HG02798 (cell line): ENCODE measurements at regions not wholly inside any gene's neighbourhood (a gene's known extent, or its start where the extent isn't known, plus 50 kb on each side); places are given as distances from the start of the nearest gene placed in this dataset.
"Not testable (repeated sequence)": the region's sequence is repeated elsewhere in the genome, so short reads cannot be mapped to it uniquely, and the experiment has no call there.

ENCODE experiments used
- ATAC-seq: cut with Tn5 transposase; IDR thresholded peaks from one replicate; pipeline ENCODE4 v1.9.1; 2021; ENCODE audit warnings: mild to moderate bottlenecking; ENCODE audit not compliant: unreplicated experiment, poor library complexity

DNA sequence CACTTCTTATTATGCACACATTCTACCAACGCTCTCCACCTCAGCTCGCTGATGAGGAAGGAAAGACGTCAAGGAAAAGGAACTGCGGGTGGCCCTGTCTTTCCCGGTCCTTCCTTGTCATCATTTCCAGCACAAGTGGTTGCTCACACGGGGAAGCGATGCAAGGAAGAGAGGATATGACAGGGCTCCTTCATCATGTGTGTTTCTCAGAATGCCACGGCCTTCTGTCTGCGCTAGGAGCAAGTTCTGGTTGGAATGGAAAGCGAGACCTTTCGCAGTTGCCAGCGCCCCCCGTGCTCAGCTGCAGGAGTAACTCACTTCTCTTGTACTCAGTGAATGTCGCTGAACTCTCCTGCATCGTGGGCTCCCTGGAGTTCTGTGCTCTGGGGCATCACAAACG, 191.8 kb upstream of the GLI2 start:
- no peak for ATAC-seq

GRCh38 chr2:120544522-120544921, 191.1 kb upstream of the GLI2 start:
- ATAC-seq, result no peak

DNA sequence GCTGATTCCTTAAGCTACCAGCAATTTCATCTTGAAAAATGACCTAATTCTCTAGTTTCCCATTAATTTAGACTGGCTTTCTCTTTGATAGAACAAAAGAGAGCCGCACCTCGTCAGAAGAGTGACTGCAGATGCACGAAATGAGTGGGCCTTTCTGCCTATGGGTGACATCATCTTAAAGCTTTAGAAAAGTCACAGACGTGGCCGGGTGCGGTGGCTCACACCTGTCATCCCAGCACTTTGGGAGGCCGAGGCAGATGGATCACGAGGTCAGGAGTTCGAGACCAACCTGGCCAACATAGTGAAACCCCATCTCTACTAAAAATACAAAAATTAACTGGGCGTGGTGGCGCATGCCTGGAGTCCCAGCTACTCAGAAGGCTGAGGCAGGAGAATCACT, 190.7 kb upstream of the GLI2 start:
- ATAC-seq, result not testable (repeated sequence)

- ATAC-seq, result no peak
Measured at GRCh38 chr2:120545521-120546047, 190.1 kb upstream of the GLI2 start.

- no peak for ATAC-seq
Measured at GRCh38 chr2:120546048-120546864, 189.4 kb upstream of the GLI2 start.

DNA sequence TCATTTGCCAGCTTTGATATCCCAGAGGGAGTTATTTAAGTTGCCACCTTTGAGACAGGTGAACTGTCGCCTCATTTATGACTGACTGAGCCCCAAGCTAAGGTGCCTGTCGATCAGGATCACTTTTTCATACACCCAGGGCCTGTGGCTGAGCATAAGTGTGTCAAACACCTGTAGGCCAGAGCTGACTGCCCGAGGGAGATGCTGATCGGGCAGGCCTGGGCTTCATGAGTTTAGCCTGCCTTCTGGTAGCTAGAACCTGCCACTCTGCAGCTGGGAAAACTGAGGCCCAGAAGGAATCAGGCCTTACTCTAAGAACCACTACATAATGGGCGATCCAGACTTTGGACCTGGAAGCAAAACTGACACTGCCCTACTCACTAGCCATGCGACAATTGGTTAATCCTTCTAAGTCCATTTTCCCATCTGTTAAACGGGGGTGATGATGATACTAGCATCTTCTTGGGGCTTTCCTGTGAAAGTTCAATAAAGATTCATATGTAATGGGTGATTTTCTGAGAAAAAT, 188.7 kb upstream of the GLI2 start:
- no peak for ATAC-seq

DNA sequence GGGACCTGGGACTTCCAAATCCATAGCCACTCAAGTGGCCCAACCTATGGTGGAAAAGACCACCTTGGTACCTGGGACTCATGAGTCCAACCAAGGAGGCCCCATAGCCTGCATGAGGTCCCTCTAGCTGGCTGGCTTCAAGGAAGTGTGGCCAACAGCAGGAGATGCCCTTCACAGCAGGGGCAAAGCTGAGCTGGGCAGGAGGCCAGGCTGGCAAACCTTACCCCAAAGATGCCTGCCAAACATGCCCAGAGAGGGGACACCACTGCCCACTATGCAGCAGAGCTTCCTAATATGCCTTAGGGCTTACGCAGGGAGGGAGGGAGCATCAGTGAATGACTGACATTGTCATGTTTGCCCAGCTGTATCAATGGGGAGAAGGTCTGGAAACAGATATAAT, 188.0 kb upstream of the GLI2 start:
- no peak for ATAC-seq

GRCh38 chr2:120548627-120549608, 186.8 kb upstream of the GLI2 start:
- no peak for ATAC-seq

GRCh38 chr2:120549841-120550240, 185.8 kb upstream of the GLI2 start:
- ATAC-seq, result no peak

DNA sequence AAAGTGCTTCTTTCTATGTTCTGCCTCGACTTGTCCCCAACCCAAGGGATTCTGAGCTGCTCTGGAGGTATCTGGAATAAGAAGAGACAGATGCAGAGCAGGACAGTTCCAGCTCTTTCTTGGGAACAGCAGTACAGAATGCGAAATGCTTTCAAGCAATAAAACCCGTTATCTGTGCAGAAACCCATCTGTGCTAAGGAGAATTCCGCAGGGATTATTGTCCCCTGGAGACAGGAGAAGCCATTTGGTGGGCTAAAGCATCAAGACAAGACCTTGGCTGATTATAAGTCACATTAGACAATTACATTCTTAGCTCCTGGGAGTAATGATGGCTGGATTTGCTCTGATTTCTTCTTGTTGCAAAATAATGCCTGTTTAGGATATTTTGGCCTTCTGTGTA, 185.4 kb upstream of the GLI2 start:
- ATAC-seq, result no peak

GRCh38 chr2:120550893-120551446, 184.7 kb upstream of the GLI2 start:
- no peak for ATAC-seq

DNA sequence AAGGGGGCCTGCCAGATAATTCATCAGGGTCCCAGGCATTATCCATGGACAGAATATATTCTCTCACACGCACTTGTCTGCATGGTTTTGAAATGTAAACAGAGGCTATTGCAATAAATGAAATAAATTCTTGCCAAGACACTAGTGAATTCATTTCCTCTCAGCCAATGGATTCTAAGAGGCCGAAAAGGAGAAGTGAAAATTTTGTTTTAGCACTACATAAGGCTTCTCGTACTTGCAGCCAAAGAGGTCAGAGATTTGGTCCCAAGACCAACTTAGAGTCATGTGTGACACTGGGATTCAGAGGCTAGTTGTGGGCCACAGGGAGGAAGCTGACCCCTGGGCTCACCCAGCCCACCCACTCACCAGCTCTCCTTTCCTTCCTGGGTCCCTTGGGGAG, 184.1 kb upstream of the GLI2 start:
- peak; percentile 73 for ATAC-seq

GRCh38 chr2:120552079-120552478, 183.6 kb upstream of the GLI2 start:
- no peak for ATAC-seq

- no peak for ATAC-seq
Measured at GRCh38 chr2:120552800-120553481, 182.7 kb upstream of the GLI2 start.

DNA sequence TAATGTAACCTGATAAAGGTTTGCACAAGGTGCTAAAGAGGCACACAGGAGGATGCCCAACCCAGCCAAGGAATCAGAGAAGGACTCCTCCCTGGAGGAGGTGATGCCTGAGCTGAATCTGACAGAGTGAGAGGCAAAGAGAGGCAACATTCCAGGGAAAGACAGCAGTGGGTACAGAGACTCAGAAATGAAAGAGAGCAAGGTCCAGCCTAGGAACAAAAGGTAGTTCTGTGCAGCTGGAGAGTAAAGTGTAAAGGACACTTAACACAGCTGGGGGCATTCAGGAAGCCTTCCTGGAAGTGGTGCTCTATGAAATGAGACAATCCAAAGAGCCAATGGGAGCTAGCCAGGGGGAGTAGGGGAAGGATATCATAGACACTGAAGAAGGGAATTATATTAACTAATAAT, 181.0 kb upstream of the GLI2 start:
- ATAC-seq, result no peak

GRCh38 chr2:120555092-120555491, 180.6 kb upstream of the GLI2 start:
- ATAC-seq, result no peak

DNA sequence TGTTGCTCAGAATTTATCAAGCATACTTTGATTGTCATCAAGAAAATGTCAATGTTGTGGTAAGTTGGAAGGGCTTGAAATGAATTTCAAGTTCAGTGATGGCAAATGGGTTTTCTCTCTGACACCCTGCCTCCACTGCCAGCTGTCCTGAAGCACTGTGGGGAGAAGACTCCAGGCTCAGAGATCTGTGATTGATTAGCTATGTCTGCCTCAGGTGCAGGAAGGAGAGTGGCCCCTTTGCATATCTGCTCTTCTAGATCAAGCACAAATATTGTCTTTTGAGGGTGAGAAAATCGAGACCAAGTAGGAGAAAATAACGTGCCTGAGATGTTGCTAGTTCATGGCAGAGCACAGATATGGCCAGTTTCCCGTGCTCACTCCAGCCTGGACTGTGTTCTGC, 178.8 kb upstream of the GLI2 start:
- no peak for ATAC-seq

DNA sequence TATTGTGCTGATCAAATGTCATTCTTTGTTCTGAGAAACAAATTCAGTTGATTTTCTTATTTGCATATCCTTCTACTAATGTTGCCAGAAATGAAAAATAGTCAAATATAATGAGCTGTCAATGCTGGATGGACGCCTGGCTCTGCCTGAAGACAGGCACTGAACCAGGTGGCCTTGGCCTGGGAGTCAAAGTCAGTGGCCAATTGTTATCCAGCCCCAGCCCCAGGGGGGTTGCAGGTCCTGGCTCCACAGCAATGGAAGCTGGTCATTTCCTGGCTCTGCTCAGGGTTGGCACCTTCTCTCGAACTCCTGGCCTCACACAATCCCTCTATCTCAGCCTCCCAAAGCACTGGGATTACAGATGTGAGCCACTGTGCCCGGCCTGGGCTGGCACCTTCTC, 176.8 kb upstream of the GLI2 start:
- no peak for ATAC-seq

DNA sequence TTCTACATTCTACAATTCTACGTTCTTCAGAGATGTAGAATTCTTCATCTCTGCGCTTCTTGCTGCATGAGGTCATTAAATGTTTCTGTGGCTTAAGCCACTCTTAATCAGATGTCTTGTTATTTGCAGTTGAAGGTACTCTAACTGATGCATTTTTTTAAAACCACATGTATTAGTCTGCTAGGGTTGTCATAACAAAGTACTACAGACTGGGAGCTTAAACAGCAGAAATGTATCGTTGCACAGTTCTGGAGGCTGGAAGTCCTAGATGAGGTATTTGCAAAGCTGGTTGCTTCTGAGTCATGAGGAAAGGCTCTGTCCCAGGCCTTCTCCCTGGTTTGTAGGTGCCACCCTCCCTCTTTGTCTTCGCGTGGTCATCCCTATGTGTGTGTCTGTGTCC, 176.3 kb upstream of the GLI2 start:
- no peak for ATAC-seq

DNA sequence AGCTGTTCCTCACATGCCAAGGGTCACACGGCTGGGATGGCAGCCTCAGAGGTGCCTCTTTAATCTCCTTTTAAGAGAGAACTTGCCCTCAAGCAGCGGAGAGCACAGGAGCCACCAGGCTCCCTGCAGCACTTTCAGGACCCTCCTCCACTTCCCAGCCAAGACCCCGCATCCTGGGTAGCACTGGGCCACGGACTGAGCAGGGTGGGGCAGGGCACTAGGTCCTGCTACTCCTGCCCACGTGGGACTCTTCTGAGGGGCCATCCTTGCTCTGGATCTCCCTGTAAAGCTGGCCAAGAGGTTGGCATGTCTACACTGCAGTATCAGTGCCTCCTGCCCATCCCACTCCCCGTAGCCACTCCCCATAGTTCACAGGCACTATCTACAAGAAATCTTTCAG, 175.3 kb upstream of the GLI2 start:
- ATAC-seq, result no peak
